Activated T-cell treated with anti-CD3 and anti-CD28 coated beads, Interleukin-2, amount 50 U/mL, for 72 hours (primary cell): ENCODE measurements at regions not wholly inside any gene's neighbourhood (a gene's known extent, or its start where the extent isn't known, plus 50 kb on each side); places are given as distances from the start of the nearest gene placed in this dataset.

Experiments used
- ATAC-seq, 2 donors: fragments of 150-1000 bp; cut with Tn5 transposase; replicated peaks in 1 of 2; 2 replicates each; pipeline ENCODE4 v1.10.0; 2021; ENCODE audit warnings: moderate library complexity in 2 of 2, mild to moderate bottlenecking in 1 of 2
- DNase-seq, 2 donors: peaks; one replicate each; pipeline ENCODE4 v3.0.0; 2021 to 2022; ENCODE audit warnings: mixed read lengths in 1 of 2
- H3K27ac Mint-ChIP-seq: one replicate; pipeline ENCODE4 v1.8.0; 2022; ENCODE audit warnings: mild to moderate bottlenecking, moderate library complexity, mixed read lengths
- H3K27me3 Mint-ChIP-seq: one replicate; pipeline ENCODE4 v1.8.0; 2022; ENCODE audit warnings: low read depth, mixed read lengths
- H3K36me3 Mint-ChIP-seq, 2 donors: one replicate each; pipeline ENCODE4 v1.8.0; 2022; ENCODE audit warnings: mixed read lengths in 2 of 2, mild to moderate bottlenecking in 1 of 2; ENCODE audit not compliant: insufficient read depth in 2 of 2
- H3K4me1 Mint-ChIP-seq: one replicate; pipeline ENCODE4 v1.8.0; 2022; ENCODE audit warnings: low read depth, mixed read lengths
- H3K4me3 Mint-ChIP-seq, 2 donors: one replicate each; pipeline ENCODE4 v1.8.0; 2022; ENCODE audit warnings: mild to moderate bottlenecking in 2 of 2, mixed read lengths in 2 of 2, moderate library complexity in 2 of 2
- H3K9me3 Mint-ChIP-seq, 2 donors: one replicate each; pipeline ENCODE4 v1.8.0; 2022; ENCODE audit warnings: mixed read lengths in 2 of 2

DNA sequence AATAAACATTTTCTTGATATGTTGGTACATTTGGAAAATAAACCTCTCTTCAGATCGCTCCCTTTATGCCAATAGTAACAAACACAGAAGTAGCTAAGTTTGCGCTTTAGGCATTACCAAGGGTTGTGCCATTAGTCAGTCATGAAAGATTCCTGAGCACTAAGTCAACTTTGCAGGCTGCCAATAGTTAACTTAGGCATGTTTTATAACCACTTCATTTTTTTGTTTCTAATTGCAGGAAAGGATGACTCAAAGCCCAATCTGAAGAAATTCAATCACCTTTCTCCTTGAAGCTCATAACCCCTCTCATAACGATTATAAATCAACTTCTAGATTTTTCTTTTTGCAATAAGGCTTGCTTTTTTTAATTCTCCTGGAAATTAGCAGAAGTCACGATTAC is 517.0 kb downstream of the AGTPBP1 start:
- ATAC-seq (no peak), DNase-seq (no peak)
- no peak overlapping the region for H3K4me3 Mint-ChIP-seq
- H3K36me3 Mint-ChIP-seq, result no peaks in the 10 kb centered on the region
- no peak overlapping the region for H3K27ac Mint-ChIP-seq
- no peaks in the 10 kb centered on the region for H3K4me1 Mint-ChIP-seq
- H3K9me3 Mint-ChIP-seq, result no peaks in the 10 kb centered on the region
- no peaks in the 10 kb centered on the region for H3K27me3 Mint-ChIP-seq

DNA sequence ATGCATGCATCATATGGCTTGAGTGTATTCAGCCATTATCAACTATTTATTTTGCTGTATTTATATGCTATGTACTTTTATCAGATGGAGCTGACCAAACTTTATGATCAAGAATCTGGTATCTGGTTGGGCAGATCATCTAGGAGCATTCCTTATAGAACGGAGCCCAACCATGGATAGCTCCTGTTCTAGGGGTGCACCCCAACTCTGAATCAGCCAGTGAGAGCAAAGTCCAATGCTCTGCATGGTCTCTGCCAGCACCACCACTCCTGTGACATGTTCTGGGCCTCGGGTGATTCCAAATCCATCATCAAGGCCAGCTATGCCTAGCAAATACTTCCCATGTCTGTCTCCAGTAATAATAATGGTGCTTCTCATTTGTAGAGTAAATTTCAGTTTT is 517.5 kb downstream of the AGTPBP1 start:
- H3K9me3 Mint-ChIP-seq, result no peaks in the 10 kb centered on the region
- ATAC-seq (no peak), DNase-seq (no peak)
- no peak overlapping the region for H3K4me3 Mint-ChIP-seq
- no peak overlapping the region for H3K27ac Mint-ChIP-seq
- no peaks in the 10 kb centered on the region for H3K27me3 Mint-ChIP-seq
- H3K36me3 Mint-ChIP-seq, result no peaks in the 10 kb centered on the region
- no peaks in the 10 kb centered on the region for H3K4me1 Mint-ChIP-seq

DNA sequence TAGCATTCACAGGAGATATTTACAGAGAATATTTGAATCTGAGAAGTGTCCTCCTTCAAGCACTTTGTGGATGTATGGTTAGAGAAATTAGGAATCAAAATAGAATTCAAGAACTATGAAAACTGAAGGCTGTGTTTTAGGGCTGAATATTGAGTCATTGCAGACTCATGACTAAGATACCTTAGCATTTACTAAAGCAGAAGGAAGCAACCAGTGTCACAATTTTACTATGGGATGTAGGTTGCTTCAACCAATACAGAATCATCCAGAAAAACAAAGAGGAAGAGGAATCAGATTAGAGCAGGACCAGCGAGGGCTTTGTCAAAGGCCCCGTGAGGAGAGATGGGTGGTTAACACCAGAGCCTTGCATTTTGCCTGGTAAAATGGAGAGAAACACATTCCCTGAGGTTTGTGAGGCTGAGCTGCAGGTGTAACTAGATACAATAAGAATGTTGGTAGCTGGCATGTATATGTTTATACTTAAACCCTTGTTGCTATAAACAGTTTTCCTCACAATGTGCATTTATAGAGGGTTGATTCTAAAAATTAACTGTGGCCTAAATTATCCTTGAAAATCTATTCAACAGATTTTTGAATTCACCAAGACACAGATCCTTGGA is 518.1 kb downstream of the AGTPBP1 start:
- H3K27ac Mint-ChIP-seq, result no peak overlapping the region

DNA sequence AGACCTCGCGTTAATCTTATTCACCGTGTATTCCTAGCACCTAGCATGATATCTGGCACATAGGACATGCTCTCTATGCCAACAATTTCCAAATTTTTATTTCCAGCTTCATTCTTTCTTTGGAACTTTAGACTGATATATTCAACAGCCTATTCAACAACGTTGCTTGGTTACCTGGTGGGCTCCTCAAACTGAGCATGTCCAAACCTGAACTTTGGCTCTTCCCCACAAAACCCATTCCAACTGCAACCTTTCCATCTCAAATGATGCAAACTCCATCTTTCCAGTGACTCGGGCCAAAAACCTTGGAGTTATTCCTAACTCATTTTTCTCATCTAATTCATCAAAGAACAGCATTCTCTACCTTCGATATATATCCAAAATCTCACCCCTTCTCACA is 525.2 kb downstream of the AGTPBP1 start:
- Mint-ChIP-seq H3K27me3 (peaks cover 21% of the 10 kb centered on the region), H3K36me3 (no peaks in the 10 kb centered on the region), H3K4me3 (no peak overlapping the region), H3K4me1 (peaks cover 11% of the 10 kb centered on the region), H3K9me3 (no peaks in the 10 kb centered on the region), H3K27ac (no peak overlapping the region)
- DNase-seq (no peak), ATAC-seq (no peak)

More for the DNA sequence above, 518.1 kb downstream of the AGTPBP1 start:
- DNase-seq (no peak), ATAC-seq (no peak)
- no peaks in the 10 kb centered on the region for H3K36me3 Mint-ChIP-seq
- H3K4me3 Mint-ChIP-seq, result no peak overlapping the region
- H3K4me1 Mint-ChIP-seq, result no peaks in the 10 kb centered on the region
- H3K27me3 Mint-ChIP-seq, result no peaks in the 10 kb centered on the region
- no peaks in the 10 kb centered on the region for H3K9me3 Mint-ChIP-seq

DNA sequence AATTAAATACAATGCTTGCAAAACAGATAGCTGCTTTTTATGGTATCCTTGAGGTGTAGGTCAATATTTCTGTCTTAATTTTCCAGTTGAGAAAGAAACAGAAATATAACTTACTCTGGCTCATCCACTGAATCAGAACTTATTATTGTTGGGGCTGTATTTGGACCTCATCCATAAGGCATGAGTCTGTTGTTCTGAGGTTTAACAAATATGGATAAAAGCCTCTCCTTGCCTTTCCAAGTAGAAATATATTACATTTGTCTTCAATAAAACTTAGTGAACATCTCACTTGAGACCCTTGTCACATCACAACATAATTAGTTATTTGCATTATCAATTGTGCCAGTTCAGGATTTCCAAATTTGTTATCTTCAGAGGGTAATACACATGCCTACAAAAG is 525.8 kb downstream of the AGTPBP1 start:
- no peaks in the 10 kb centered on the region for H3K36me3 Mint-ChIP-seq
- ATAC-seq (no peak), DNase-seq (no peak)
- H3K9me3 Mint-ChIP-seq, result no peaks in the 10 kb centered on the region
- H3K4me3 Mint-ChIP-seq, result no peak overlapping the region
- no peak overlapping the region for H3K27ac Mint-ChIP-seq
- H3K4me1 Mint-ChIP-seq, result peaks cover 11% of the 10 kb centered on the region
- peaks cover 21% of the 10 kb centered on the region for H3K27me3 Mint-ChIP-seq

DNA sequence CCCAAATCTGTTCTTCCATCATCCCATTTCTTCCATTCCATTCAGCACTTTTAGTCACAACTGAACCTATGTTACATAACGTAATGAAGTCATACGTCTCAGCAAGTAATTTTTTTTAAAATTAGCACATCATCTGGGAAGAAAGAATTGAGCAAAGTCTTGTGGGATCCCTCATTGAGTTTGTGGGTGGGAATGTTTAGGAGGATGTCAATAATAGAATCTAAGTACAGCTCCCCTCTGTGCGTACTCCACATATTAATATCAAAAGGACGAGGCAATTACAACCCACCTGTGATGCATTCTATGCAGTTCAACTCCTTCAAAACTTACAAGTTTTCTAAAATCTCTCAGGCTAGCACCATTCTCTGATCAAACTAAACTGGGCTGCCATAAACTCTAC is 526.3 kb downstream of the AGTPBP1 start:
- Mint-ChIP-seq H3K4me3 (no peak overlapping the region), H3K27me3 (peaks cover 21% of the 10 kb centered on the region), H3K27ac (no peak overlapping the region), H3K4me1 (peaks cover 11% of the 10 kb centered on the region), H3K9me3 (no peaks in the 10 kb centered on the region), H3K36me3 (no peaks in the 10 kb centered on the region)
- no peak for DNase-seq
- no peak for ATAC-seq

DNA sequence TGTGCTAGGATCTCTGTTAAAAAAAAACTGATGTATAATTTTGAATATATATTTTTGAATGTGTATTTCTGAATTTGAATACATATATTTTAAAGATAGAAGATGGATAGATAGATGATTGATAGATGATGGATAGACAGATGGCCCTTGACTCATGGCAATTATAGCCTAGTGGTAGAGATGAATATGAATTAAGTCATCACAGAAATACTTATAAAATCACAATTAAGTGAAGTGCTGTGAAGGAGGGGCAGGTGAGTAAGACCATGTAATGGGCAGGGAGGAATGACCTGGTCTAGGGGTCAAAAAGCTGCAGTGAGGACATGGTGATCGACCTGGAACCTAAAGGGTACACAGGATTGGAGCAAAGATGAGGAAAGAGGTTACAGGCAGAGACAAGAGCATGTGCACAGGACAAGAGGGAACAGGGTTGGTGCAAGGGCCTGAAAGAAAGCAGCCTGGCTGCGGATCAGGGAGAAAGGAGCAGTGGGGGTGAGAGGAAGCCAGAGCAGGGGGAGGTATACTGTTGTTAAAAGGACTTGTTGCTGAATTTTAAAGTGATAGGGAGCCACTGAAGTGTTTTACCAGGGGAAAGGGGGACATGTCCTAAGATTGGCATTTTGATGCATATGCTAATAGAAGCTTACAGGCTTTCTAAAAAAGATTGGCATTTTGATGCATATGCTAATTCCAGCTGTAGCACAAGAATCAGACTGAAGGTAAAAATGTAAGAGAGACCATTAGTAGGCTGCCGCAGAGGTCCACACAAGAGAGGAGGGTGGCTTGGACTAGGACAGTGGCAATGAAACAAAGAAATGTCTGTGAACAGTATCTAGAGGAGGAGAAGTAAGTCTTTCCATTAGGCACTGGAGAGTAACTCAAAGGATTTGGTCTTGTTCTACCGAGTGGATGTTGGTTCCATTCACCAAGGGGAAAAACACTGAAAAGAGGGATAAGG is 527.8 kb downstream of the AGTPBP1 start:
- H3K4me3 Mint-ChIP-seq, result no peak overlapping the region
- ATAC-seq, result no peak
- no peaks in the 10 kb centered on the region for H3K36me3 Mint-ChIP-seq

DNA sequence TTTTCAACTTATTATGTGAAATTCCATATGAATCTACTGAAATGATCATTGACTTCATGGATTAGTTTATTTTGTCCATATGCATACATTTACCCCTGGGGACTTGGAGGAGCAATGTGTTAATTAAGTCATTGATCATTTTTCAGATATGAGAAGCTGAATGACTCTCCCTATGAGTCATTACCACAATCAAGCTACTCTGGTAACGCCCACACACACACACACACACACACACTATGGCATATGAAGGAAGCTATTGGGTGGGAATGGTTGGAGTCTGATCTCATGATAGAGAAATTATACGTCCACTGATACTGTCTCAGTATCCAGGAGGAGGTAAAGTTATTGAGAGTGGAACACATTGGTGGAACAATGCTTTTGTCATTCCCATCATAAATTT is 528.9 kb downstream of the AGTPBP1 start:
- H3K27ac Mint-ChIP-seq, result no peak overlapping the region
- H3K9me3 Mint-ChIP-seq, result no peaks in the 10 kb centered on the region
- peaks cover 23% of the 10 kb centered on the region for H3K27me3 Mint-ChIP-seq
- H3K36me3 Mint-ChIP-seq, result no peaks in the 10 kb centered on the region
- DNase-seq, result no peak
- peak; percentile 40 to 49 for ATAC-seq
- peaks cover 11% of the 10 kb centered on the region for H3K4me1 Mint-ChIP-seq
- H3K4me3 Mint-ChIP-seq, result no peak overlapping the region

More for the DNA sequence above, 527.8 kb downstream of the AGTPBP1 start:
- H3K9me3 Mint-ChIP-seq, result no peaks in the 10 kb centered on the region
- H3K4me1 Mint-ChIP-seq, result peaks cover 11% of the 10 kb centered on the region
- H3K27me3 Mint-ChIP-seq, result peaks cover 21% of the 10 kb centered on the region
- no peak overlapping the region for H3K27ac Mint-ChIP-seq
- DNase-seq, result no peak

DNA sequence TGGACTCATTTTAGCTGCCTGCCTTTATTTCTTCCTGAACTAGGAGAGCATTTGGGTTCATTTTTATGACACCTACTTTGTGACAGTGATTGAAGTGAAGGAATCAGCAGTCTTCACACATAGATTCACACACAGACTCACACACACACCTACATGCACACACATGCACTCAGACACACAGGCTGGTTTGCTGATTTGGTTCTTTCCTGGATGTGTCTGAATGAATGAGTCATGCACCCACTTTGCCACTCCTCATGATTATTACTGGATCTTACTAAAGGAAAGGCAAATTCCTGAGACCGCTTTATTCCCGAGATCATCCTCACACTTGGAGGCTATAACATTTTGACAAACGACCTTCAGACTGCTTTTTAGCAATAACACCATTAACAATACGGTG is 529.5 kb downstream of the AGTPBP1 start:
- H3K36me3 Mint-ChIP-seq, result no peaks in the 10 kb centered on the region
- H3K4me3 Mint-ChIP-seq, result no peak overlapping the region
- DNase-seq (no peak), ATAC-seq (no peak)
- peaks cover 11% of the 10 kb centered on the region for H3K4me1 Mint-ChIP-seq
- no peak overlapping the region for H3K27ac Mint-ChIP-seq
- H3K27me3 Mint-ChIP-seq, result peaks cover 20% of the 10 kb centered on the region
- peaks cover 0 to 2% of the 10 kb centered on the region in 2 donors for H3K9me3 Mint-ChIP-seq

DNA sequence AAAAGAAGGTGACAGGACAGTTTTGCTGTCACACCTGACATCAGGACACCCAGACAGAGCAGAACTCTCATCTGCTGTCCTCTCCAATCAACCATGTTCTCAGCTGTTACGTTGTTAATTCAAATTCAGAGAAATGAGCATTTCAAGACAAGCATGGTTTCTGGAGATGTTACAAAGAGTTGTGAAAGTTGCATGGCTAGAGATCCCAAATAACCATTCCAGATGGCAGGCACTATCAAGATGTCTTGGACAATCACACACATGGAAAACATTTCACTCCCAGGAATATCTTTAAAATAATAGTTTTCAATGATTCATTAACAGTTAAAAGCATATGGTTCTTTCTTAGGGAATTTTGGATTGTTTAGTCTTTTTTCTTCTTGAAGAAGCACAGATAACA is 533.1 kb downstream of the AGTPBP1 start:
- H3K36me3 Mint-ChIP-seq, result no peaks in the 10 kb centered on the region

DNA sequence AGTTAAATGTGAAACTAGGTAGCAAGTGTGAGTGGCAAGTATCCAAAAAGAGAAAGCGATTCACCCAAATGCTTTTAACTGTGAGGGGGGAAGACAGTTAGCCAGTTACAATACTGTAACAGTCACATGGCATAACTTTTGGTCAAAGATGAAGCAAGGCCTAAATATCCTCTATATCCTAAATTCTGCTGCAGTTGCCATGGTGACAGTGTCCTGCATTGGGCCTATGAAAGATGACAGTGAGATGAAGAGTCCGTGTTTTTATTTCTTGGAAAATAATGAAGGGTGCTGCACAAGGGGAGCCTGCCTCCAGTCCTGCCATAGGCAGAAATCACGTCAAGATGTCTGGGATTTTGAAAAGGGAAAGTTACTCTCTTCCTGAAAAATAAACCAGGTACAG is 534.6 kb downstream of the NTRK2 start:
- H3K27ac Mint-ChIP-seq, result no peak overlapping the region
- H3K4me1 Mint-ChIP-seq, result no peaks in the 10 kb centered on the region
- H3K27me3 Mint-ChIP-seq, result peaks cover 4% of the 10 kb centered on the region
- DNase-seq, result no peak
- no peaks in the 10 kb centered on the region for H3K36me3 Mint-ChIP-seq
- no peak overlapping the region for H3K4me3 Mint-ChIP-seq
- no peak for ATAC-seq
- peaks cover 0 to 2% of the 10 kb centered on the region in 2 donors for H3K9me3 Mint-ChIP-seq

More for the DNA sequence above, 533.1 kb downstream of the AGTPBP1 start:
- peaks cover 11% of the 10 kb centered on the region for H3K4me1 Mint-ChIP-seq
- H3K27me3 Mint-ChIP-seq, result peaks cover 6% of the 10 kb centered on the region
- H3K4me3 Mint-ChIP-seq, result no peak overlapping the region
- H3K27ac Mint-ChIP-seq, result no peak overlapping the region
- no peak for ATAC-seq
- DNase-seq, result no peak
- peaks cover 0 to 2% of the 10 kb centered on the region in 2 donors for H3K9me3 Mint-ChIP-seq

DNA sequence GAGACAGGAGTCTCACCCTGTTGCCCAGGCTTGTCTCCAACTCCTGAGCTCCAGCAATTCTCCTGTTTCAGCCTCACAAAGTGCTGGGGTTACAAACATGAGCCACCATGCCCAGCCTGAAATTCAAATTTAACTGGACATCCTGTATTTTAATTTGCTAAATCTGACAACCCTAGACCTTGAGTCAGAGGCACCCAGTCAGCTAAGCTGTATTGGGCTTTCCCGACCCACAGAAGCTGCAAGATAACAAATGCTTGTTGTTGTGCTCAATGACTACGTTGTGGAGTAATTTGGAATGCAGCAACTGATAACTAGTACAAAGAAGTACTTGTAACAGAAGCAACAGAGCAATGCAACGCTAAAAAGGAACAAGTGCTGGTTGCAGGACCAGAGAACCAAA is 533.1 kb downstream of the NTRK2 start:
- Mint-ChIP-seq H3K4me3 (no peak overlapping the region), H3K9me3 (peaks cover 0 to under 1% of the 10 kb centered on the region in 2 donors)

DNA sequence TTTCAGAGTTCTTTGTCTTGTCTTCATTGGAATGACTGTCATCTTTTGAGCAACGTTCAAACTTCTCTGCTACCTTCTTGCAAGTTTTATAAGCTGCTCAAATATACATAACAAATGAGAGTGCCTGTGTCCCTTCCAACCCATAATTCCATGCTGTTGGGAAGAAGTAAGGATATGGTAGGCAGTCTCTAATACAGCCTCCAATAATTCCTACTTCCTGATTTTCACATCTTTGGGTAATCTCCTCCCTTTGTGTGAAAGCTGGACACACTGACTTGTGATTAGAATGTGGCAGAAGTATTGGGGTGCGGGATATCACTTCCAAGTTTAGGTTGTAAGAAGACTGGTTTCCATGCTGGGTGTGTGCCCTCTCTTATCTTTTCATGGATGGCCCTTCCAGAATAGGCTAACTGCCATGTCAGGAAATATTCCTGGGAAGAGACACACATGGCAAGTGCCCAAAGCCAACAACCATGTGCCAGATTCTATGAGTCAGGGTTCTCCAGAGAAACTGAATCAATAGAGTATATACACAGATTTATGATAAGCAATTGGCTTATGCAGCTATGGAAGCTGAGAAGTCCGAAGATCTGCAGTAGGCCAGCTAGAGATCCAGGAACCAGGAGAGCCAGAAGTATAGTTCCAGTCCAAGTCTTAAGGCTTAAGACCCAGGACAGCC is 531.3 kb downstream of the NTRK2 start:
- Mint-ChIP-seq H3K4me1 (no peaks in the 10 kb centered on the region), H3K4me3 (no peak overlapping the region), H3K9me3 (no peaks in the 10 kb centered on the region), H3K36me3 (no peaks in the 10 kb centered on the region), H3K27me3 (no peaks in the 10 kb centered on the region), H3K27ac (no peak overlapping the region)
- ATAC-seq, result no peak
- DNase-seq, result no peak

More for the DNA sequence above, 533.1 kb downstream of the NTRK2 start:
- H3K36me3 Mint-ChIP-seq, result no peaks in the 10 kb centered on the region
- H3K27ac Mint-ChIP-seq, result no peak overlapping the region
- H3K27me3 Mint-ChIP-seq, result no peaks in the 10 kb centered on the region
- no peaks in the 10 kb centered on the region for H3K4me1 Mint-ChIP-seq
- no peak for ATAC-seq
- DNase-seq, result no peak
